ENCODE measurements at regions not wholly inside any gene's neighbourhood (a gene's known extent, or its start where the extent isn't known, plus 50 kb on each side); places are given as distances from the start of the nearest gene placed in this dataset.

GRCh38 chr7:35386816-35387706 is 133.2 kb upstream of the TBX20 start:
- DNase-seq (ENCODE audit: low read depth): no peak

GRCh38 chr7:35386082-35386815 is 132.3 kb upstream of the TBX20 start:
- DNase-seq (ENCODE audit: low read depth): no peak

DNA sequence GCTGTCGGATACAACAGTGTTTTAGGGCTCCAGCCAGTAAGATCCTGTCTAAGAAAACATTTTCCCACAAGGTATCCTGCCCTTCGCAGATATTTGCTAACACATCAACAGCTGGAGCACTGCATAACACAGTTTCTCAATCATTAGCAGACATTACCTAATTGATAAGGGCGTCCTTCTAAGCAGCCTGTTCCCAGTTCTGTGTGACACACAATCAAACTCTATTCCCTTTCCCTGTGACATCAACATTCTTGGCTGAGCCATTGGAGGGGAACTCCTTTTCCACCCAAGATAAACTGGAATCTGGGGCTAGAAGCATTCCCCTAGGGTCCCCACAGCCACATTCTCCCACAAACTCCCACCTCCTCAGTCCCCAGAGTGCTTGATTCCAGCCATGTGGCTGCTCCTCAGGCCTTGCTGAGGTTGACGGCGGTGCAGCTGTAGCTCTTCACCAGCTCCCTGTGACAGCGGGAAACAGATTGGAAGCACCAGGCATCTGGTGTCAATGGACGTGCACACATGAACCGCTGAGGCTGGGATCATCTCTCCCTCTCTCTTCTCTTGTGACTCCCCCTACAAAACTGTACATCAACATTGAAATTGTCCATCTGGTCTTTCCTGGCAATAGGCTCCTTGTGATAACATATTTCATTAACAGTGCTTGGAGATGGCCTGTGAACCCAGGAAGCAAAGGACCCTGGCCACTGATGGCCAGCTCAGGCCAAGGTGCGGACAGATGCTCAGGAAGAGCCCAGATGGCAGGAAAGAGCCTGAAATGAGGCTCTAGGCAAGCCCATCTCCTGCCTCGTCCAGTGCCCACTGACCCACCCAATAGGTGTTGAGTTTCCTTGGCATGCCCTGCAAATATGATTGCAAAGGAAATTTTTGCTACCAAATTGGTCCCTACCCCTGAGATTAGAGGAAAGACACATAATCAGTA is 131.1 kb upstream of the TBX20 start:
- DNase-seq (ENCODE audit: low read depth): no peak

DNA sequence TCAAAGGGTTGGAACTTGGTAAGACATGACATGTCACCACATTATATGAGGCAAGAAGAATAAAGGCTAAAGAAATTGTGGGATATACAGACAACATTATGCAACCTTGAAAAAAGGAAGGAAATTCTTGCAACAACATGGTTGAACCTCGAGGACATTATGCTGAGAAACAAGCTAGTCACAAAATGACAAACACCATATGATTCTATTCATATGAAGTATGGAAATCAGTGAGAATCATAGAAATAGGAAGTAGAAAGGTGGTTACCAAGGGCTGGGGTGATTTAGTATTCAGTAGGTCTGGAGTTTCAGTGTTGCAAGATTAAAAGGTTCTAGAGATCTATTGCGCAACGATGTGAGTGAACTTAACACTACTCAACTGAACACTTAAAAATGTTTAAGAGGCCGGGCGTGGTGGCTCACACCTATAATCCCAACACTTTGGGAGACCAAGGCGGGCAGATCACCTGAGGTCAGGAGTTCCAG is 126.9 kb upstream of the TBX20 start:
- DNase-seq (ENCODE audit: low read depth): no peak

DNA sequence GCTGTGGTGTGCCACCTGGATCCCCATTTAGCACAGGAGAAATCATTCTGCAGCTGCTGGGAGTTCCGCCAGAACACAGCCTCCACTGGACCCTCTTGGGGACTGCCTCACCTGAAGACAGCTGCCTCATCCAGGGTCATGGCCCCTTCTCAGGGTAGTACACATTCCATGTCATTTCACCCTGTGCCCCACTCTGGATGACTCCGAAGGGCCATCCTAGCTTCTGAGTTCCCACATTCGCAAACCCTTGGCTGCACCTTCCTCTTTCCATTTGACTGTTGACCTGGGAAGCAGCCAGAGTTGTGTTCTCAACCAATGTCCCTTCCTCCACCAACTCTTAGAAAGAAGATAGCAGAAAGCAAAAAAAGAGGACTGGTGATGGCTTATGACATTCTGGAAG is 125.6 kb upstream of the TBX20 start:
- no peak for DNase-seq (ENCODE audit: low read depth)

DNA sequence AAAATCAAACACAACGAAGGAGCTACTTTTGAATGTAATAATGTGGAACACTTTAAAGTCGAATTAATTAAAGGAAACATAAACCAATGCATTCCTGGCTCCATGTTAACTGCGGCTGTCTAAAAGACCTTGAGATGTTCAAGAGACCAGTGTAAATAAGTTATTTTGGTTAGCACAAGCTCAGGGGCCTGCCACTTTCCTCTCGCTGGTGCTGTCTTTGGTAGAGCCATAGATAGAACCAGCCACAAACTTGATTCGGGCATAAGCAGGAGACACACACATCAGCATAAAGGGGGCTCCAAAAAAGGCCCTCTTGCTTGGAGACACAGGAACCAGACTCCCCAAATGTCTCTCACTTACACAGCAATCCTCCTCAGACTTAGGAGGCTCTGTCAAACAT is 121.6 kb upstream of the TBX20 start:
- DNase-seq (ENCODE audit: low read depth): no peak

DNA sequence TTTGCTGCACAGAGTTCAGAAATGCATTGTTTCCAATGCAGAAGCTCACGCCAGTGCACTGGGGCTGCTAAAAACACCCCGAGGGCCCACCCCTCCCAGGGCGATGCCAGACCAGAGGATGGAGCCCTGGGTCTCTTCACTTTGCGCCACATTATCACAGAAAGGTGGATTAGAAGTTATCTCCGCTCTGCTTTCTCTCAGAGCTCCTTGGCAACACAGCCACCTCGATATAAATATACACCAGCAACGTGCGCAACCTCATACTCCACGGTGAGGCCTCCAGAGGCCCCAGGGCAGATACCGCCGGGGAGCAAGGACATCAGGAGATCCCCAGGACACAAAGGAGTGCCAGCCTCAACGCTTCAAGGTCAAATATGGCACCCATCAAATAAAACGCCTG is 121.0 kb upstream of the TBX20 start:
- DNase-seq (ENCODE audit: low read depth): no peak

- DNase-seq (ENCODE audit: low read depth): no peak
Measured at GRCh38 chr7:35371221-35371620, 117.3 kb upstream of the TBX20 start.

DNA sequence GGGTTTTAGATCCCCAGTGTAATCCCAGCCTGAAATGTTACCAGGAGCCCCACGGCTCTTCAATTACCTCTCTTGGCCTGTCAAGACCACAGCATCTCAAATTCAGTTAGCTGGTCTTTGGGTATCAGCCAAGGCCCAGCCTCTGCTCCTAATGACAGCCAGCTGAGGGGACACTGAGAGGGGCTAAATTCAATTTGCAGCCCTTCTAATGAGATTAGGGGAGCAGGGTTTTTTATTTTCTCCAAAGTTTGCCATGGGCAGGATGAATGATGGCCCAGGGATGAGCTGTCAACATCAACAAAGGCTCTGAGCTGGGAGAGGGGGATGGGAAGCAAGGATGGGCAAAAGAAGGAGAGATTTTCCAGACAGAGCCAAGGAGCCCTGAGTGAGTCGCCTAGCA is 116.8 kb upstream of the TBX20 start:
- DNase-seq (ENCODE audit: low read depth): no peak

- no peak for DNase-seq (ENCODE audit: low read depth)
Measured at GRCh38 chr7:35366167-35367155, 112.6 kb upstream of the TBX20 start.

DNA sequence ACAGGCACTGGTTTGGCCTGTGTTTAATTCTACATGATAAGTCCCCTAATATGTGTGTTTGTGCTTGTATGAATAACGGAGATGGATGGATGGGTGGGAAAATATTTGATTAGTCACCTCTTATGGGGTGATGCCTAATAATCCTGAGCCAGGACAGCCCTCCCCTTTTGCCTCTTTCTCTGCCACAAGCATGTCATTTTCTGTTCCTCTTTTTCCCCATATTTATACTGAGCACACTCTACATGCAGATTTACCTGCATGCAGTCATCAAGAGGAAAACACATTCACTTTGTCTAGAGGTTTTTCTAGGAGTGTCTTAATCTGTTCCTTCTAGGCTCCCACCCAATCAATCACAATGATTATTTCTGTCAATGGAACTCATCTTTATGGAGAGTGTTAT is 111.6 kb upstream of the TBX20 start:
- DNase-seq (ENCODE audit: low read depth): no peak

GRCh38 chr7:35362341-35362740 is 108.4 kb upstream of the TBX20 start:
- DNase-seq (ENCODE audit: low read depth): no peak

DNA sequence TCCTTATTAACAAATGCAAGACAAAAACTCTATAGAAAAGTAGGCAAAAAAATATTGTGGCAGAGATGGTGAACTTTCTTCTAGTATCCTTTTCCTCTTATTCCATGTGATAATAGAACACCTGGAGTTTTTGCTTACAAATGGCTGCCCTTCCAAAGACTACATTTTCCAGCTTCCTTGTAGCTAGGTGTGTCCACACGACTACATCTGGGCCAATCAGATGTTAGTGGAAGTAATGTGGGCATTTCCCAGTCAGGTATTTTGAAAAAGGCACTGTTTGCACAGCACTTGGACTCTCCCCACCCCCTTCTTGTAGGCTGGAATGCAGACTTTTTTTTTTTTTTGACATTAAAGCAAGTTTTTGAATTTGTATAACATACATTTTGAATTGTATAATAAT is 105.5 kb upstream of the TBX20 start:
- no peak for DNase-seq (ENCODE audit: low read depth)

- DNase-seq (ENCODE audit: low read depth): no peak
Measured at GRCh38 chr7:35356495-35356894, 102.6 kb upstream of the TBX20 start.

GRCh38 chr7:35355911-35356310 is 102.0 kb upstream of the TBX20 start:
- DNase-seq (ENCODE audit: low read depth): no peak

- DNase-seq (ENCODE audit: low read depth): no peak
Measured at GRCh38 chr7:35355199-35355598, 101.3 kb upstream of the TBX20 start.

DNA sequence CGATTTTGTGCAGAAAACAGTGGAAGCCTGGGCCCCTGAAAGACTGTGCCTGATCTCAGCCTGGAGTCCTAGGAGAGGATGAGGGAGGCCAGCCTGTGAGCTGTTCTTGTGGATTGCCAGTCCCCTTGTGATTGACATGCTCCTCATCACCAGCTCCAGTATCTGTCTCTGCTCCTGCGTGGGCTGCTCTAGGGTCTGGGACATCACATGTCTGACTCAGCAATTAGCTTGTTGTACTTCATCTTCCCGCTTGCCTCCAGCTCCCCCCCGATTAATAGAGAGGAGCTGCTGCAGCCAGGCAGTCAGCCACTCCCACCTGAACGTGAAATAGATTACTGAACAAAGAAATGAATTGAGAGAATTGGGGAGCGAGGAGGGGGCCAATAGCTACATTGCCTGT is 99.6 kb upstream of the TBX20 start:
- no peak for DNase-seq (ENCODE audit: low read depth)

GRCh38 chr7:35351466-35351865 is 97.6 kb upstream of the TBX20 start:
- DNase-seq (ENCODE audit: low read depth): no peak

DNA sequence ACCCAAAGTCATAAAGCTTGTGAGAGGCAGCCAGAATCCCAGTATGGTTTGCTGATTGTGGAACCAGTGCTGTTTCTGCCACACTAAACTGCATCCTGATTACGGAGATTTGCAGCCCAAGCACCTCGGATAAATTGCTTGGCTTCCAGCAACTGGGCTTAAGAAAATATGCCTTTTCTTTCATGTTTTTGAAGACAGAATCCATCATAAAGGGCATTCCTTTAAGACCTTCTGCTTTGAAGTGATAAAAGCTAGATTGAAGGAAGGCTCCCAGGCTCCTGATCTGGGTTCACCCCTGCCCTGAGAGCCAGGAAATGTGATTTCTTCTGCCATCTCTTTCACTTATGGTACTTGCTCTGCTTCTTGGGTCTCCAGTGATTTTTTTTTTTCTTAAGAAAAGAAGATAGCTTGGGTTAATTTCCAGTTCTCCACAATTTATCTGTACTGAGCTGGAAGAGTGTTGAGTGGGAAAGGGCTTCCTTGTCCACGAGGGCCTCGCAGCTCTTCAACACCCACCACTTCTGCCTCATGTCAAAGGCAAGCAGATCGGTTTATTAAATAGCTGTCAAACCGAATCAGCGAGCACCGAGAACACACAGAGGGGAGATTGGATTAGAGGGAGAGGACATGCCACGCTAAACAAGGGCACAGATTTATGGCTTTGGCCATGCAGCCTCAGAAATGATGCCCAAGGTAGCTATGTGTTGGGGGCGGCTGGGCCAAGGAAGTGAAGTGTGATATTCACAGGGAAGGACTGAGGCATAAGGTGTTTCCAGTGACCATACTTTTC is 94.9 kb upstream of the TBX20 start:
- no peak for DNase-seq (ENCODE audit: low read depth)

DNA sequence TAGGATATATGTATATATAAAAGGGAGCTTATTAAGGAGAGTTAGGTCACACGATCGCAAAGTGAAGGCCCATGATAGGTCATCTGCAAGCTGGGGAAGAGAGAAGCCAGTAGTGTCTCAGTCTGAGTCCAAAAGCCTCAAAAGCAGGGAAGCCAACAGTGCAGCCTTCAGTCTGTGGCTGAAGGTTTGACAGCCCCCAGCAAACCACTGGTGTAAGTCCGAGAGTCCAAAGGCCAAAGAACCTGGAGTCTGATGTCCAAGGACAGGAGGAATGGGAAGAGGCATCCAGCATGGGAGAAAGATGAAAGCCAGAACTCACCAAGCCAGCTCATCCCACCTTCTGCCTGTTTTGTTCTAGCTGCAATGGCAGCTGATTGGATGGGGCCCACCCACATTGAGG is 88.9 kb upstream of the TBX20 start:
- no peak for DNase-seq (ENCODE audit: low read depth)
